Stomach smooth muscle (tissue), 2 donors: ENCODE measurements at regions not wholly inside any gene's neighbourhood (a gene's known extent, or its start where the extent isn't known, plus 50 kb on each side); places are given as distances from the start of the nearest gene placed in this dataset.

Experiments used
- H3K27ac ChIP-seq: one replicate; pipeline ENCODE4 v1.7.0; 2013; ENCODE audit warnings: mild to moderate bottlenecking, low read length, inconsistent platforms
- H3K27me3 ChIP-seq, 2 donors: one replicate each; pipeline ENCODE4 v1.7.0; 2013; ENCODE audit warnings: low read length in 2 of 2; ENCODE audit not compliant: insufficient read depth in 2 of 2, control insufficient read depth in 1 of 2
- H3K36me3 ChIP-seq, 2 donors: one replicate each; pipeline ENCODE4 v1.7.0; 2013; ENCODE audit warnings: low read length in 2 of 2; ENCODE audit not compliant: control insufficient read depth in 2 of 2, insufficient read depth in 2 of 2
- H3K4me1 ChIP-seq: one replicate; pipeline ENCODE4 v1.7.0; 2013; ENCODE audit warnings: low read length; ENCODE audit not compliant: control insufficient read depth, insufficient read depth
- H3K4me3 ChIP-seq, 2 donors: one replicate each; pipeline ENCODE4 v1.7.0; 2013; ENCODE audit warnings: low read length in 2 of 2
- H3K9ac ChIP-seq, 2 donors: one replicate each; pipeline ENCODE4 v1.7.0; 2013; ENCODE audit warnings: low read length in 2 of 2, mild to moderate bottlenecking in 1 of 2
- H3K9me3 ChIP-seq, 2 donors: one replicate each; pipeline ENCODE4 v1.7.0; 2013; ENCODE audit warnings: low read length in 2 of 2; ENCODE audit not compliant: control insufficient read depth in 2 of 2
- donor health status: healthy.
- donor health status: Pancreatic carcinoma.

GRCh38 chr5:82405618-82406204 lies 127.6 kb upstream of the RPS23 start:
- no peaks in the 10 kb centered on the region for H3K36me3 ChIP-seq
- H3K9me3 ChIP-seq: peaks cover 3% of the 10 kb centered on the region in 2 donors
- no peak overlapping the region for H3K4me3 ChIP-seq
- no peaks in the 10 kb centered on the region for H3K27me3 ChIP-seq
- no peak overlapping the region for H3K27ac ChIP-seq
- H3K4me1 ChIP-seq: no peaks in the 10 kb centered on the region
- H3K9ac ChIP-seq: no peak overlapping the region

GRCh38 chr5:82405161-82405560 lies 127.0 kb upstream of the RPS23 start:
- no peaks in the 10 kb centered on the region for H3K27me3 ChIP-seq
- no peaks in the 10 kb centered on the region for H3K4me1 ChIP-seq
- H3K4me3 ChIP-seq: no peak overlapping the region
- H3K27ac ChIP-seq: no peak overlapping the region
- no peaks in the 10 kb centered on the region for H3K36me3 ChIP-seq
- peaks cover 3% of the 10 kb centered on the region in 2 donors for H3K9me3 ChIP-seq
- H3K9ac ChIP-seq: no peak overlapping the region

- no peaks in the 10 kb centered on the region for H3K27me3 ChIP-seq
- no peaks in the 10 kb centered on the region for H3K4me1 ChIP-seq
- peaks cover 3% of the 10 kb centered on the region in 2 donors for H3K9me3 ChIP-seq
- no peak overlapping the region for H3K9ac ChIP-seq
- H3K27ac ChIP-seq: no peak overlapping the region
- no peak overlapping the region for H3K4me3 ChIP-seq
- no peaks in the 10 kb centered on the region for H3K36me3 ChIP-seq
These were observed 126.3 kb upstream of the RPS23 start for GRCh38 chr5:82404382-82404945.

GRCh38 chr5:82403724-82404123 lies 125.6 kb upstream of the RPS23 start:
- Histone ChIP-seq H3K27me3 (no peaks in the 10 kb centered on the region), H3K4me1 (no peaks in the 10 kb centered on the region), H3K9ac (no peak overlapping the region), H3K4me3 (no peak overlapping the region), H3K27ac (no peak overlapping the region), H3K9me3 (peaks cover 3% of the 10 kb centered on the region in 2 donors), H3K36me3 (no peaks in the 10 kb centered on the region)

GRCh38 chr5:82403026-82403425 lies 124.9 kb upstream of the RPS23 start:
- peaks cover 3% of the 10 kb centered on the region in 2 donors for H3K9me3 ChIP-seq
- no peaks in the 10 kb centered on the region for H3K27me3 ChIP-seq
- no peak overlapping the region for H3K27ac ChIP-seq
- H3K9ac ChIP-seq: no peak overlapping the region
- H3K4me1 ChIP-seq: no peaks in the 10 kb centered on the region
- no peaks in the 10 kb centered on the region for H3K36me3 ChIP-seq
- no peak overlapping the region for H3K4me3 ChIP-seq

GRCh38 chr5:82399111-82399510 lies 121.0 kb upstream of the RPS23 start:
- peaks cover 4% of the 10 kb centered on the region for H3K4me1 ChIP-seq
- H3K36me3 ChIP-seq: no peaks in the 10 kb centered on the region
- no peaks in the 10 kb centered on the region for H3K9me3 ChIP-seq
- H3K27ac ChIP-seq: no peak overlapping the region
- H3K4me3 ChIP-seq: no peak overlapping the region
- H3K9ac ChIP-seq: no peak overlapping the region
- no peaks in the 10 kb centered on the region for H3K27me3 ChIP-seq

- Histone ChIP-seq H3K4me3 (no peak overlapping the region), H3K36me3 (no peaks in the 10 kb centered on the region), H3K27ac (no peak overlapping the region), H3K9ac (no peak overlapping the region), H3K9me3 (no peaks in the 10 kb centered on the region), H3K27me3 (no peaks in the 10 kb centered on the region), H3K4me1 (peaks cover 4% of the 10 kb centered on the region)
These were observed 119.7 kb upstream of the RPS23 start for GRCh38 chr5:82397741-82398320.

- no peak overlapping the region for H3K9ac ChIP-seq
- no peaks in the 10 kb centered on the region for H3K36me3 ChIP-seq
- H3K4me3 ChIP-seq: no peak overlapping the region
- H3K9me3 ChIP-seq: no peaks in the 10 kb centered on the region
- H3K4me1 ChIP-seq: peaks cover 4% of the 10 kb centered on the region
- no peaks in the 10 kb centered on the region for H3K27me3 ChIP-seq
- no peak overlapping the region for H3K27ac ChIP-seq
These were observed 118.8 kb upstream of the RPS23 start for GRCh38 chr5:82396871-82397514.

- H3K4me3 ChIP-seq: no peak overlapping the region
- H3K4me1 ChIP-seq: peaks cover 4% of the 10 kb centered on the region
- H3K9me3 ChIP-seq: no peaks in the 10 kb centered on the region
- H3K27me3 ChIP-seq: no peaks in the 10 kb centered on the region
- H3K36me3 ChIP-seq: no peaks in the 10 kb centered on the region
- H3K9ac ChIP-seq: no peak overlapping the region
- no peak overlapping the region for H3K27ac ChIP-seq
These were observed 118.2 kb upstream of the RPS23 start for GRCh38 chr5:82396396-82396795.

GRCh38 chr5:82393951-82394350 lies 115.8 kb upstream of the RPS23 start:
- no peak overlapping the region for H3K4me3 ChIP-seq
- peaks cover 4% of the 10 kb centered on the region for H3K4me1 ChIP-seq
- H3K27me3 ChIP-seq: no peaks in the 10 kb centered on the region
- no peaks in the 10 kb centered on the region for H3K36me3 ChIP-seq
- no peak overlapping the region for H3K27ac ChIP-seq
- no peaks in the 10 kb centered on the region for H3K9me3 ChIP-seq
- H3K9ac ChIP-seq: no peak overlapping the region

- Histone ChIP-seq H3K4me3 (no peak overlapping the region), H3K4me1 (no peaks in the 10 kb centered on the region), H3K9me3 (no peaks in the 10 kb centered on the region), H3K27me3 (no peaks in the 10 kb centered on the region), H3K36me3 (no peaks in the 10 kb centered on the region), H3K9ac (no peak overlapping the region), H3K27ac (no peak overlapping the region)
These were observed 111.9 kb upstream of the RPS23 start for GRCh38 chr5:82390088-82390487.
